ENCODE measurements at regions not wholly inside any gene's neighbourhood (a gene's known extent, or its start where the extent isn't known, plus 50 kb on each side); places are given as distances from the start of the nearest gene placed in this dataset.
A peak's percentile ranks its signal among the peaks of the same experiment; 100 is the strongest.

- DNase-seq, result no peak
- TF ChIP-seq GATA1 (IDR thresholded peaks at IDR 0.05; ENCODE audit: low read depth, low read length) (no peak), POLR2A (IDR thresholded peaks at IDR 0.05; ENCODE audit: low read length) (no peak)
These were observed 513.0 kb downstream of the PTPRU start for GRCh38 chr1:29749024-29749945.

DNA sequence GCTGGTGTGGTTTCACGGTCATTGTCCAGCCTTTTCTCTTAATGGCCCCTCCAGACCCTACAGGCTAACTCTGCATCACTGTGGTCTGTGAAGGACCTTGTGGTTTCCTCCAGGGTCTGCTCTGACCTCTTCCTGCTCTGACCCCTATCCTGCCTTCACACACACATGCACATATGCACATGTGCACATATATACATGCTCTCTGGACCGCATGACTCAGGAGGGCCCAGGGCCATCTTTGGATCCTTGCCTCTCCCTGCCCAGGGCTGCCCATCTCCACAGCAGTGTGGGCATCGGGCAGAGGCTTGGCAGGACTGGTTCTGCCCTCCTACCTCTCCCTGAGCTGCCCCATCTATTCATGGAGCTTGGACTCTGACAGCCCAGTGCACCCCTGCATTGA is 510.9 kb downstream of the PTPRU start:
- no peak for TF ChIP-seq POLR2A (IDR thresholded peaks at IDR 0.05; ENCODE audit: low read length)
- no peak for TF ChIP-seq GATA1 (IDR thresholded peaks at IDR 0.05; ENCODE audit: low read depth, low read length)
- no peak for DNase-seq

GRCh38 chr1:29746076-29746665 is 509.8 kb downstream of the PTPRU start:
- no peak for TF ChIP-seq POLR2A (IDR thresholded peaks at IDR 0.05; ENCODE audit: low read length)
- TF ChIP-seq GATA1 (IDR thresholded peaks at IDR 0.05; ENCODE audit: low read depth, low read length), result no peak
- DNase-seq, result no peak

DNA sequence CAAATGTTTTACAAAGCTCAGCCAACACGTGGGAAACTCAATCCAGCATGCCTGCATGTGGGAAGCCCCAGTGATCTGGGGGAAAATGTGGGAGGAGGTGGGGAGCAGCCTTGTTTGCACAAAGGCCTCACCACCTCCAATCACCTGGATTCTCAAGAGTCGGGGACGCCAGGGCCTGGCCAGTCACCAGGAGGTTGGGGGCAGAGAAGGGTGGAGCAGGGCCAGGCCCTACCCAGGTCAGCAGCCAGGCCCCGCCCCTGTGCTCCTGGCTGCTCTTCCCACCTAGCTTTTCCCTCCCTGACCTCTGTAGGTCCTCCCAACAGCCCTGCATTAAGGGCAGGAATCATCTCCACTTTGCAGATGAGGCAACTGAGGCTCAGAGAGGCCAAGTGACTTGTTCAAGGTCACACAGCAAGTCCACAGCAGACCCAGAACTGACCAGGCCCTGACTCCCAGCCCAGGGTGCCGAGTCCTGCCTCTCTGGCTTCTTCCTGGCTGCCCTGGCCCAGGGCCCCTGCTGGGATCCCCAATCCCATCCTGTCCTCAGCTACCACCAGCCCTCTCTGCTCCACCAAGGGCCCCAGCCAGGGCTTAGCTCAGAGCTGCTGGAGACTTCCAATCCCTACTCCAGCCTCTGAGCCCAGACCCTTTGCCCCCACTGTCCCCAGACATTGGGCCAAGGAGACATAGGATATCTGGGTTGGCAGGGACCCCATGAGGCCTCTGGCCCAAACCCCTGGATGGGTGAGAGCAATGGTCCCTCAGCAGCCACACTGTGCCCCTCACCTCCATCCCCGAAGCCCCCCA is 508.6 kb downstream of the PTPRU start:
- DNase-seq, result no peak
- no peak for TF ChIP-seq GATA1 (IDR thresholded peaks at IDR 0.05; ENCODE audit: low read depth, low read length)
- TF ChIP-seq POLR2A (IDR thresholded peaks at IDR 0.05; ENCODE audit: low read length), result no peak

DNA sequence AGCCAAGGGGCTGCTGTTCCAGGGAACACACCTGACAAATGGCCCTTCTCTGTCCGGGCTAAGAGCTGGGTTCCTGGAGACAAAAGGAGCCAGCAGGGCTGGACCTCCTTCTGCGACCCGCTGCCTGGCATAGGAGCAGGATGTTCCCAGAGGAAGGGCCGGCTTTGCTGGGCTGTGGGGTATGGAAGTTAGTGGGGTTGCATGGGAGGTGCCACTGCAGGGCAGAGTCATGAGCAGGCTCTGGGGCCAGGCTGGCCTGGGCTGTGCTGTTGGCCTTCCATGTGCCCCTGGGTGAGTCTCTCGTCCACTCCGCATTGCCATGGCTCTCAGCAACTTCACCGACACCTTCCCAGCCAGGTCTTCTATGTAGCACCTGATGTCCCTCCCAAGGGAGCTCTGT is 507.6 kb downstream of the PTPRU start:
- no peak for DNase-seq
- TF ChIP-seq POLR2A (IDR thresholded peaks at IDR 0.05; ENCODE audit: low read length), result no peak
- TF ChIP-seq GATA1 (IDR thresholded peaks at IDR 0.05; ENCODE audit: low read depth, low read length), result no peak

DNA sequence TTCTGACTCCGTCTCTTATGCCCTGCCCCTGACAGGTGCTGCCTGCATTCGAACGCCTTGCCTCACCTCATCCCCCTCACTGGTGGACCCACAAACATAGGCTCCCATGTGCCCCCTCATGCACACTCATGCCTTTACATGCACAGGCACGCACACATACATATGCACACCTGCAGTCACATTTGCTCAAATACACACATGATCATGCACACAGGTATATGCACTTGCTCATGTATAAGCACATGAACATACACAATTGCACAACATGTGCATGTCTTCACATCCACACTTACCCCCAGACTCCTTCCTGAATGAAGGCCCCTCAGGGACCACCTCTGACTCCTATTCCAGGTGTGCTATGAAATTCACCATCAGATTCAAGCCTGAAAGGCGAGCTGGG is 506.9 kb downstream of the PTPRU start:
- DNase-seq, result no peak
- TF ChIP-seq POLR2A (IDR thresholded peaks at IDR 0.05; ENCODE audit: low read length) (no peak), GATA1 (IDR thresholded peaks at IDR 0.05; ENCODE audit: low read depth, low read length) (no peak)

- no peak for TF ChIP-seq POLR2A (IDR thresholded peaks at IDR 0.05; ENCODE audit: low read length)
- TF ChIP-seq GATA1 (IDR thresholded peaks at IDR 0.05; ENCODE audit: low read depth, low read length), result no peak
- no peak for DNase-seq
These were observed 502.9 kb downstream of the PTPRU start for GRCh38 chr1:29739176-29739575.

- DNase-seq, result peak; percentile 29 to 56
- TF ChIP-seq GATA1 (IDR thresholded peaks at IDR 0.05; ENCODE audit: low read depth, low read length) (no peak), POLR2A (IDR thresholded peaks at IDR 0.05; ENCODE audit: low read length) (no peak)
These were observed 500.4 kb downstream of the PTPRU start for GRCh38 chr1:29736582-29737188.

- TF ChIP-seq POLR2A (IDR thresholded peaks at IDR 0.05; ENCODE audit: low read length), result no peak
- no peak for TF ChIP-seq GATA1 (IDR thresholded peaks at IDR 0.05; ENCODE audit: low read depth, low read length)
- DNase-seq, result no peak
These were observed 496.1 kb downstream of the PTPRU start for GRCh38 chr1:29732453-29732852.

DNA sequence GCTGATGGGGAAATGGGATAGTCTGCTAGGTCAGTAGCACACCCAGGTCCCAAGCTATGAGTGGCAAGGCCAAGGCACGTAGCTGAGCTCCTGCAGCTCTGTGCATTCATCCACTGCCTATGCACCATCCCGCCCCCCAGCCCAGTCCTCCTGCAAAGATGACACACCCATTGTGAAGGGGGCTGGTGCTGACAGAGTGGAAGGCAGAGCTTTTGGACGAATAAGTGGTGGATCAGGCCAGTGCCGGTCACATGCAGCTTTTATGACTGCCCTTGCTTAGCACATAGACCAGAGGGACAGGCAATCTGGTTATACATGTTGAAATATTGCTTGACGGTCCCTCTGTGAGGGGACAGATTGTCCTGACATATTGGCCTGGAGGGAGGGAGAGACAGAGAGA is 494.3 kb downstream of the PTPRU start:
- TF ChIP-seq POLR2A (IDR thresholded peaks at IDR 0.05; ENCODE audit: low read length) (no peak), GATA1 (IDR thresholded peaks at IDR 0.05; ENCODE audit: low read depth, low read length) (no peak)

GRCh38 chr1:29729281-29729680 is 493.0 kb downstream of the PTPRU start:
- DNase-seq, result no peak
- TF ChIP-seq GATA1 (IDR thresholded peaks at IDR 0.05; ENCODE audit: low read depth, low read length) (no peak), POLR2A (IDR thresholded peaks at IDR 0.05; ENCODE audit: low read length) (no peak)

More for the DNA sequence above, 494.3 kb downstream of the PTPRU start:
- no peak for DNase-seq

- TF ChIP-seq GATA1 (IDR thresholded peaks at IDR 0.05; ENCODE audit: low read depth, low read length) (no peak), POLR2A (IDR thresholded peaks at IDR 0.05; ENCODE audit: low read length) (no peak)
- no peak for DNase-seq
These were observed 492.4 kb downstream of the PTPRU start for GRCh38 chr1:29728703-29729102.

- no peak for TF ChIP-seq GATA1 (IDR thresholded peaks at IDR 0.05; ENCODE audit: low read depth, low read length)
- no peak for TF ChIP-seq POLR2A (IDR thresholded peaks at IDR 0.05; ENCODE audit: low read length)
These were observed 488.9 kb downstream of the PTPRU start for GRCh38 chr1:29725262-29725661.

GRCh38 chr1:29722598-29722997 is 486.3 kb downstream of the PTPRU start:
- TF ChIP-seq POLR2A (IDR thresholded peaks at IDR 0.05; ENCODE audit: low read length) (no peak), GATA1 (IDR thresholded peaks at IDR 0.05; ENCODE audit: low read depth, low read length) (no peak)
- DNase-seq, result no peak

More at GRCh38 chr1:29725262-29725661, 488.9 kb downstream of the PTPRU start:
- DNase-seq, result no peak

Measured in erythroblast (primary cell).